ENCODE measurements at regions not wholly inside any gene's neighbourhood (a gene's known extent, or its start where the extent isn't known, plus 50 kb on each side); places are given as distances from the start of the nearest gene placed in this dataset.

DNA sequence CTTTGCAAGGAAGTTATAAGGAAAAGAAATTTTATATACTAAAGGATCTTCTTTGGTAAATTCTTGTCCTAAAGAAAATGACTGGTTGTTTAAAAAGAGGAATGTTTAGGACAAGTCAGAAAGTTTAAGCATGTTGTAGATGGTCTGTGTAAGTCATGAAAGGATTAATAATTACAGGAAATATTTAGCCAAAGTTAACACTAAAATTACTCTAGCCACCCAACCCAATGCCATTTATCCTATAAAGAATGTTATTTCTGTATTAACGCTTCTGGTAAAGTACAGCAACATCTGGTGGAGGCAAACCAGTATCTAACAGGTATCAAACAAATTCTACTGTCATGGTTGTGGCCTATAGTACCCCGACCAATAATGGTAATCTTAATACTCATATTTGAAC, 546.9 kb upstream of the PKDCC start:
- DNase-seq: no peak

DNA sequence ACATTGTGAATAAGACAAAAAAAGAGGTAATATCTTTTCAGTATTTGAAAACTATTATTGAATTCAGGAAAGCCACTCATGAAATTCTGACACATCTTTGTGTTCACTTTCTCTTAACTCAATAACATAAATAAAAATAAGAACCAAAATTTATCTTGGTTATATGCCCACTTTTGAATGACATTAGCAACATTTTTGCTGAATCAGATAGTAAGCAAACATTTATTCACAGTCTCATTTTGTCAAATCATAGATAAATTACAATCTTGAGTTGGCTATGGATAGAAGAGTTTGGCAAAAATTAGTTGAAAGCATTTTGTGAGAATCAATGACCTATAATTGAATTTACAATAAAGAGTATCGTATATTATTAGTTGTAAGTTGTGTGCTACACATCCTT, 545.1 kb upstream of the PKDCC start:
- no peak for DNase-seq

DNA sequence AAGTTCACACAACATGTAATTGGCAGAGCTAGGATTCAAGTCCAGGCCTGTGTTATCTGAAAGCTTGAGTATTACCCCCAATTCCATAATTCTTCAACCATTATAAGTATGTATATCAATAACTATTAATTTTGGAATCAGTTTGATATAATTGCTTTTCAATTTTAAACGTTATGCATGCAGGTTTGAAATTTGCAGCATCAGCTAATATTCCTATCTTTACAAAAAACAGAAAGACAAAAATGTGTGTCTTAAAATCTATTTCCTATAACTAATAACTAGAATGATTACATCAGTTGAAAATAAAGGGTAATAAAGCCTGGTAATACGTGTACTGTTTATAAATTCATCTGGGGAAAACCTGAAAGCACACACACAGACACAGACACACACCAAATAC, 543.3 kb upstream of the PKDCC start:
- DNase-seq: no peak

DNA sequence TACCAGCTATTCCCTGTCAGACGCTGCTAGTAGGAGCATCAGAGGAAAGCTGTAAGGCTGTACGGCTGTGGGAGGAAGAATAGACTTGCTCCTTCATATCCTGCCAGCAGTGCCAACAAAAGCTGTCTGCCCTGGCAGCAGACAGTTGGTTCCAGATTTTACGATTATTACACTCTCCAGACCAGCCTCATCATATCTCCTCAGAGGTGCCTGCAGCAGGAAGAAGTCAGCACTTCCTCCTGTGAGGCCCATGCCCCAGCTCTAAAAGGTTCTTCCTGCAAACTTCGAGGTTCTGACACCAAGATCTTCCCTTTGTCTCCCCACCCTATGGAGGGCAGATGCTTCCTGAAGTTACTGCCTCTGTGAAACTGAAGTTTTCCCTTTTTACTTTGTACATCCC, 537.7 kb upstream of the PKDCC start:
- DNase-seq: no peak

DNA sequence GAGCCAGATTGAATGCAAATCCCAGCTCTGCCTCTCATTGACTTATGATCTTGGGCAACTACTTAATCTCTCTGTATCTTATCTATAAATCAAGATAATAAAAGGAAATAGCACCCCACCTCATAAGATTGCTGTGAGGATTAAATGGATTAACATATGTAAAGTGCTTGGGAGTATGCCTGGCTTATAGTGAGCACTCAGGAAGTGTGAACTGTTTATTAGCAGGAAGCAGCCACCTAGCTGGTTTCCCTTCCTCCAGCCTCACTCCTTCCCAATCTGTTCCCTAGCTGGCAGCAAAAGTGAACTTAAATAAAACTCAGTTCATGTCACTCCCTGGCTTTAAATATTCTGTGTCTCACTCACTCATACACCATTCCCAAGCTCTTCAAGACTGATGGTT, 526.6 kb upstream of the PKDCC start:
- DNase-seq: no peak

DNA sequence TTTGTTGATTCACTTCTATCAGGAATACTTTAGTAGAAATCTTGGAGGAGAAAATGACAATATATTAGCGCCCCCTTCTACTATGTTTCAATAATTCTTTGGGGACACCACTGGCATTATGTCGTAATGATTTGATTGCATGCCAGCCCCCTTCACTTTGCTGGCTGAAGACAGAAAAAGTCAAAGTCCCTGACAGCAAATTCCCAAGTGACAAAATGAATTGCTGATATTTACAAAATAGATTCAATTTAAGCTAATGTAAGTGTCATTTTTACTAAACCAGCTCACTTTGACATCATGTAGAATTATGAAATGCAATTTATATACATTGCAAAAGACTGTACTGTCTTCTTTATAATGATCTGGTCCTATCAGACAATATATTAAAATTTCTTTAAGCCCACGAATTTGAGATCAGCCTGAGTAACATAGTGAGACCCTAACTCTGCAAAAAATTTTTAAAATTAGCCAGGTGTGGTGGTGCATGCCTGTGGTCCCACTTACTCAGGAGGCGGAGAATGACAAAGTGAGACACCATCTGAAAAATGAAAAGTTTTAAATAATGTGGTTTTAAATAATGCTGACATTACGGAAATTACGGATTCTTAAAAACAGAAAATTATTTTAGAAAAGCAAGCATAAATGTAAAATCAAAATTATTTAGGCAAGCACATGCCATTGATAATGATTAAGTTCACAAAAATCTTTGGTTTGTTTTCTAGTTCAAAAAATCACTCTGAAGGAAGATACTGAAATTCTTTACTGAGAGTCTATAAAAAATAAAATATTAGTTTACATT, 520.1 kb upstream of the PKDCC start:
- no peak for DNase-seq

DNA sequence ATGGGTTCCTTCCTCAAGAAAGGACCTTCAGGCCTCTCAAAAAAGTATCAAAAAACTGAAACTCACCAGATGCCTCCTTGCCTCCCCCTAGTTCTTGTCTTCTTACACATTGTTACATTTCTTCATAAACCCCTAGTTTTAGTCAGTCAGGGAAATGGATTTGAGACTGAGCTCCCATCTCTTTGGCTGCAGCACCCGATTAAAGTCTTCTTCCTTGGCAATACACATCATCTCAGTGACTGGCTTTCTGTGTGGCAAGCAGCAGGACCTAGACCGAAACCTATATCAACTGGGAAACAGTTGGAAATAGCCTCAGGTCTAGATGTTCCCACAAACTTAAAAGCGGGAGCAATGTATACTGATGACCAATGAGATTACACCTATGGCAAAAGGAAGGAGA, 512.2 kb upstream of the PKDCC start:
- no peak for DNase-seq

DNA sequence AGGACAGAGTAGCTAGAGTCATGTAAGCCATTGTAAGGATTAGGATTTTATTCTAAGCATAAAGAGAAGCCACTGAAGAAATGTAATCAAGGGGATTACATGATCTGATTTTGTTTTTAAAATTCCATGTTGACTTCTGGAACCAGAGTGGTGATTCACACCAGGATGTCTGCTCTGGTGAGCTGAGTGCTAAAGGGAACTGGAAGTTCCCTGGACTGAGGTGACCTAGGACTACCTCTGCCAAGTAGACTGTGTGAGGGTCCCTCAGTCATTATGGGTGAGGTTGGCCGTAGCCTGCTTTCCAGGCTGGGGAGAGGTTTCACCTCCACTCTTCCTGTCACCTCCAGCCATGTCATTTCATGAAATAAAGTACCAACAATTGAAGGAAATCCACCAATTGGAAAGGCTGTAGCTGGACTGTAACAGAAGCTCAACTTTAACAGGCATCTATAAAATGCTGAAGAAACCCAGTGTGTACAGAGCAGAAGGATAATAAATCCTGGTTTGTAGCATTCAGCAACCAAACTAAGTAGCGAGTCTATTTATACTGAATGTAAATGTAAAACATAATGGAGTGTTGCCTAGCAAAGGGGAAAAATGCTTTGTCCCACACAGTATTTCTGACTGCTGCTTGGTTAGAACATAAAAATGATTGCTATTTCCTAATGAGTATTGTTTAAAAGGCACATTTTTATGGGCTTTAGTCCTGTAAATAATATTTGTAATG, 507.4 kb upstream of the PKDCC start:
- DNase-seq: no peak

DNA sequence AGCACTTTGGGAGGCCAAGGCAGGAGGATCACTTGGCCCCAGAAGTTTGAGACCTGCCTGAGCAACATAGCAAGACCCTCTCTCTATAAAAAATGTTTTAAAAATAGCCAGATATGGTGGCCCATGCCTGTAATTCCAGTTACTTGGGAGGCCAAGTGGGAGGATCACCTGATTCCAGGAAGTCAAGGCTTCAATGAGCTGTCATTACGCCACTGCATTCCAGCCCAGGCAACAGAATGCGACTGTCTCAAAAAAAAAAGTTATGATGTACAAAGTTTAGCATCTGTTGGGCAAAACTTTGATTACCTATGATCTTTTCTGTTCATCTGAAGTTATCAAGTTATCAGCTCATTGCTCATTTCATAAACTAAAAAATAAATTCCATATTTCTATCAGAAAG, 504.1 kb upstream of the PKDCC start:
- no peak for DNase-seq

DNA sequence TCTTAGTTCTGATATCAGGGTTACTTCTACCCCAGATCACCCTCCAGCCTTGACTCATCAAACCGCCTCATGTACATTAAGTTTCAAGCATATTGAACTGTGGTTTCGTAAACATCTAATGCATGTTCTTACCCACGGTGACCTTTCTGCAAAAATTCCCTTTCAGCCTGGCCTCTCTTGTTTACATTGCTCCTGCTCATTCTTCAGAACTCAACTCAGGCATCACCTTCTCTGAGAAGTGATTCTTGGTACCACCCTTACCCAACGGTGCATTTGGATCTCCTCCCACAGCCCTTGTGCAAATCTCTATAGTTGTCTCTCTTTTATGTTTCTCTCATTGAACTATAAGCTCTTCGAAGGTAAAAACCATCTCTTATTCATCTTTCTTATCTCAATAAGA, 503.1 kb upstream of the PKDCC start:
- no peak for DNase-seq

DNA sequence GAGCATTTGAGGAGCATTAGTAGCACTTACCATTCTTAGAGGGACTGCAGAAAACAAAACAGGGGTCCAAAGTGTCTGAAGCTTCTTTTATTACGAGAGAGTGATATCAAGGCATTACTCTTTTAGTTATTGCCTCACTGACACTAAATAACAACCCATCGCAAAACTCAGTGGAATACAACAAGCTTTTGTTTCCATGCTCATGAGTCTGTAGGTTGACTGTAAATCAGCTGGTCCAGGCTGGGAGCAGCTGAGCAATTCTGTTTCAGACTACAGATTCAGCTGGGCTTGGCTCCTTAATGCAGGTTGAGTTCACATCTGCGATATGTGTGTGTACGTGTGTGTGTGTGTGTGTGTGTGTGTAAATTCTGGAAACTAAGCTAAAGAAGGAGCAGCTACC, 501.8 kb upstream of the PKDCC start:
- DNase-seq: no peak

DNA sequence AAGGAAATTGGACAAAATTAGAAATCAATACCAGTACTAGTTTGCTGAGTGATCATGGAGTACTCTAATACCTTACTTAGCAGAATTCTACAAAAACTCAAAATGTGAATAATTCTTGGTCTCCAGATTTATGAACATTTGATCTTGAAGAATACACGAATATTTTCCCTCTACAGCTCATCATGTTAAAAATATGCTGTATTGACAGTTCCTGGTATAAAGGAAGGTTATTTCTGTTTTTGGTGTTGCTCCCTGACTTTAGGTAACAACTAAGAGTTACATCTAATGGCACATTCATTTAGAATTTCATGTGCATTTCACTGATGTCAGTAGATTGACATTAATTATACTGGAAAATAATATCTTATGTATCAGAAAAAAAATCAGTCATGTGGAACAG, 479.2 kb upstream of the PKDCC start:
- DNase-seq: no peak

DNA sequence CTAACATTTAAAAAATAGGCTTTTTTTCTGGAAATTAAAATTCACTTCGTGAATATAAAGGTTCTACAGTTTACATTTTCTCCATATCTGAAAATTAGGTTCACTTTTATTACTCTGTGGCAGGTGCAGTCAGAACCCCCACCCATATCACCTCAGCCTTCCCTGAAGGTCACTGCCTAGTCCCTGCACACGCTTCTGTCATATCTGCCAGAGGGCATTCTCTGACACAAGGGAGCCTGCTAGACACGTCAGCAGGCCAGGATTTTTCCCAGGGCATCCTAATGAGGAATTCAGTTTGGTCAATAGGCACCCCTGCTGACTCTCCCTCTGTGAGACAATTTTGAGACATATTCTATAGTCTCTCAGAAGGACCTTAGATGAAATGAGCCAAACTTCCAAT, 475.7 kb upstream of the PKDCC start:
- DNase-seq: no peak

DNA sequence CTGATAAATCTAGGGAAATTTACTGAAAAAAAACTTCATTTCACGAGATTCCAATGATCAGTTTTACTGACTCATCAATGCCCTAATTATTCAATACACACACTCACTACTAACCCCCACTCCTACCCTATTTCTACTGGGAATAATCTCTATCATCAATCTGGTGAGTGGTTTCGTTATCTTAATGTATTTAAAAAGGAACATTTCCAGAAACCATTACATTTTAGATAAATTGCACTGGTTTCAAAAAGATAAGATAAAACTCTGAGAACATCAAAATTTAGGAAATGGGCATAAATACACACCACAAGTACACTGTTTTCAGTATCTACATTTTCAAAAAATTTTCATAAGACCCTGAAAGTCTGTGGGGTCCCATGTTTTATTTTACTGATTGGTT, 471.4 kb upstream of the PKDCC start:
- DNase-seq: no peak

DNA sequence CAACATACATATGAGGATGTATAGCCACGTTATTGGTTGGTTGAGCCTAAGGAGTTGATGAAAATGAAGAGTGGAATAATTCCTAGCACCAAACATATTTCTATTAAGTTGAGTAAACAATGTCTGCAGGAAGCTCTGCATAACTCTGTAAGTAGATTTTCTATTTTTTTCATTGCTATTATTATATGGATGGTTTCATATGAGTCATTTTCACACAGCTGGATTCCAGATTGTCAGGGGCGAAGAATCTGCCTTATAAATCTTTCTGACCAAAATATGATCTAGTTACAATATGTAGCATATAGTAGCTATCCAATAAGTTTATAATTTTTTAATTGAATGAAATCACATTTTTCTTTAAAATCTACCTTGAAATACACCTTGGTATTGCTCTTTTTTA, 468.0 kb upstream of the PKDCC start:
- no peak for DNase-seq

DNA sequence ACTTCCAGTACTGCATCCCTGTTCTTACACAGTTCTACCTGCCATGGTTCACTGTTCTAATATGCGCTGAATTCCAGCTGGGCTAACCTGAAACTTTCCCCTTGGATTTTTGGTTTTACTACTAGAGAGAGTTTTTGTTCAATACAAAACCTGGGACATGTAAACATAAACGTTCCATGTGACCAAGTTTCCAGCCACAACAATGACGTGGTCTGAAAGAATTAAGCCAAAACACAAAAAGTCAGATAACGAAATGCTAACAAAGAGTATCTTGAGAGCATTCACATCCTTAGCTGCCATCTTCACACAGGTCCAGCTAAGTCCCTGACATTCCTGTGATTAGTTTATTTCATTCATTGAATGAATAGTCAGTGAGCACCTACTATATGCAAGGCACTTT, 467.0 kb upstream of the PKDCC start:
- no peak for DNase-seq

DNA sequence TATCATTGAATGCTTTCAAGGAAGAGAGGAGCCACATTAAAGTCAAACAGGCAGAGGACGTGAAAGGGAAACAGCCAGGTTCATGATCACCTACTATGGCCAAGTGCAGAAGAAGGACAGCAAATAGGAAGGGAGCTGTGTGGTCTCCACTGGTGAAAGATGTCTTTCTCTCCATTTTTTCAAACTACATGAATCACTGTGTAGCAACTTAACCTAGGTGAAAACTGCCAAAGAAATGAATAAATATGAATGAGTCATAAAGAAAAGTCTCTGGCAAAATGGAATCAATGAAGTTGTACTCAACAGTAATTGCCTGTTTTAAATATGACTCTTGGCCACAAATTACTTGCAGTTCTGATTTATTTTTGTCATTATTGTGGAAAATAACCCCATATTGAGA, 452.6 kb upstream of the PKDCC start:
- no peak for DNase-seq

DNA sequence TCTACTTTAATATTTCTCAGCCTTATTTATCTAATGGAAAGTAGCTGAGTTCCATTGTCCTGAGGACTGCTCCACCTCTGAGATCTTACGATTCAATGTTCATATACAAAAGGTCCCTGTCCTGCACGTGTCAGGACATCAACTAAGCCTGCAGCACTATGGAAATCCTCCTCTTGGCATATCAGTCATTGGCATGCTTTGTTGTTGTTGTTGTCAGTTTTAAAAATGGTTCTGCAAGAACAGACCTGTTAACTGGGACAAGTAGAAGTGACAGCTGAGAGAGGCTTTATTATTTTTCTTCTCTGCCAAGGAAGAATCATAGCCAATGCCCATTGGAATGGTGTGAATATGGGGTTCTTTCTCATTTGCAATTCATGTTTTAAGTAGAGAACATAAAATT, 450.1 kb upstream of the PKDCC start:
- no peak for DNase-seq

DNA sequence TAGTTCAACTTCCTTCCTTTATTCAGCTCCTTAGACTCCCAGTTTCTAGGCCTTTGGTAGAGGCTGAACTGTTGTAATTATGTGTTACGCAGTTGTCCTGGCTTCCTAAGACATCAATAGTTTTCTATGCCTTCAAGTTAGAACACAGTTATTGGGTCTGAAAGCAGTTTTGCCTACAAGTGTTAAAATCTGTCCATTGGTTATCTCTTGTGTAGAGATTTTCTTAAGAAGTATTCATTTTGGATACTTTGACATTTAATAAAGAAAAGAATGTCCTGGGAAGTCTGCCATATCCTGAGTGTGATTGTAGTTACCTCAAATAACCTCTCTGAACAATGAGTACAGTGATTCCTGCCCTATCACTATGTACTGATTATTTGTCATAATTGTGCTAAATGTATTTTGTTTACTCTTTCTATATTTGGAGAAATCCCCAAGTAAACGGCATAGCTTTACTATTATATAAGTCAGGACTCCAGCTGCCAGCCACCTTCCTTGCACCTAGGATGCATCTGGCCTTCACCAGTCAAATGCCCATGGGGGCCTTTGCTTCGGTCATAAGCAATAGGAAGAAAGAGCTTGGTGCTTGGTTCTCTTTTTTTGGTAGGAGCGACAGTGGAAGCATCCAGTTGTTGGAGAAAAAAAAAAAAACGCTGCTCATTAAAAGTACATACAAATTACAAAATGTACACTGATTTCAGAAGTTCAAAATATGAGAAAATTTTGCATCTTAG, 449.5 kb upstream of the PKDCC start:
- no peak for DNase-seq

DNA sequence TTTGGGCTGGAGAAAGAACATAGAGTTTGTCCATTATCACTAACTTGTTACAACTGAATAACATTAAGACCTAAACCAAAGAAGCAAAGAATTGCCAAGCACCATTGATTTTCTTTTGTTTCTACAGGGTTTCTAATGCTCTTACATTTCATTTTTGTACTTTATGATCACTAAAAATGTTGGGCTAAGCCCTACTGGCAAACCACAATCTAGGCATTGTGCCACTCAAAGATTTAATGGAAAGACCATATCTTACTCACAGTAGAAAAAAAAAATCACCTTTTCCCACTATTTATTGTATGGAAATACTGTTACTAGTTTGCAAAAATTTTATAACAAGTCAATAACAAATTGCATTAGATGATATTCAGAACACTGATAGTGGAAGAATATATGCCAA, 447.4 kb upstream of the PKDCC start:
- DNase-seq: no peak

DNA sequence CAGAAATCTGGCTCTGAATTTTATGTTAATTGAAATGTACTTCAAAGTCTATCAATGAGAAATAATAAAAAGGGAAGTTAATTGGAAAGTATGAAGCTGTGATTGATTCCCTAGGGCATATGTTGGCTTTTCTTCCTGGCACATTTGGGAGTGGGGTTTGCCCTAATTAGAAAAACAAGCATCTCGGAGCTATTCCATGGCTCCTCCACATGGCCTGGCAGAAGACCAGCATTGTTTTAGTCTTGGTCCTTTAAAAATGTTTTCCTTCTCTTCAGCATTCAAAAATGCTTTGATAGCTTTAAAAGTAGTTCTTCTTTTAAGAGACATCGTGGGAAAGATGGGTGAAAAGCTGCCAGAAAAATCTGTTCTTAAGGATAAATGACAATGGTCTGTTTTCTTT, 445.5 kb upstream of the PKDCC start:
- DNase-seq: no peak

DNA sequence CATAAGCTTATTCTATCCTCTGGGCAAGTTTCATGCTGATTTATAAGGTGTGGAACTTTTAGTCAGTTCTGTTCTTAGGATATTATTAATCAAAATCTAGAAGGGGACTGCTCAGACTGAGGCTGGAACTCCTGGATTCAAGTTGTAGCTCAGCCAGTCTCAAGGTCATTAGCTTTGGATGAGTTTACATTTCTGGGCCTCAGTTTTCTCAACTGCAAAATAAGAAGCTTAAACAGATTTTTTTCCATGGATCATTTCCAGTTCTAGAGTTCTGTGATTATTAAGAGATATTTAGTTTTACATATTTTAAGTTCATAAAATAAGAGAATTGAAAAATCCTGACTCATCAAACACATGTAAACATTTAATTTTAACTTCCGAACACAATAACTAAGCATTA, 442.5 kb upstream of the PKDCC start:
- DNase-seq: no peak

DNA sequence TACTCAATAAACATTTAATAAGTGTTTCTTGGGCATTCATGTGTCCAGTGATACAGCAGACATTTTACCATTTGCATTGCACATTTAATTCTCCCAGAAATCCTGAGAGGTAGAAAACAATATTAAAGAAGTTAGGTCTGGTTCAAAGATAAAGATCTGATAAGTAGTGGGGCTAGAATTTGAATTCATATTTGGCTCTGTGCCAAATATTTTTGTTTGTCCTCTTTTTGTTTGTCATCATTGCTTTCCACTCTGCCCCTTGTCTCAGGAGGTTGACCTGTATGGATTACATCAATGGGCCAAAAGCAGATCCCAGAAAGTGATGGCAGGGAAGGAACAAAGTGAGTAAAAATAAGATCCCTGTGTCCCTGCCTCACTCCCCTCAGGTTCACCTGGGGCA, 441.9 kb upstream of the PKDCC start:
- no peak for DNase-seq

Data from left hindlimb (tissue), 1 donor.